B cell (primary cell): ENCODE measurements at regions not wholly inside any gene's neighbourhood (a gene's known extent, or its start where the extent isn't known, plus 50 kb on each side); places are given as distances from the start of the nearest gene placed in this dataset.

Experiments
- ATAC-seq: fragments of 200-7000 bp; cut with Tn5 transposase; one replicate; pipeline ENCODE4 v1.10.0; 2021; ENCODE audit warnings: low read depth, mild to moderate bottlenecking, moderate number of reproducible peaks, moderate library complexity
- CTCF ChIA-PET: fragments of 350-600 bp; sonication (Branson Sonifier 250); formaldehyde crosslinking; loops from one replicate; lab custom pipeline; 2021; ENCODE audit warnings: antibody characterized with exemption, inconsistent platforms; lab: Charles Lee
- POLR2A ChIA-PET: fragments of 350-600 bp; sonication (Branson Sonifier 250); formaldehyde crosslinking; loops from one replicate; lab custom pipeline; 2021; ENCODE audit warnings: antibody characterized with exemption; lab: Charles Lee
- DNase-seq: peaks from one replicate; pipeline ENCODE4 v3.0.0; 2013
- H2AFZ ChIP-seq: 2 replicates; pipeline ENCODE4 v1.6.1; 2012; ENCODE audit warnings: mild to moderate bottlenecking, low read depth, low read length; ENCODE audit not compliant: insufficient read depth, poor library complexity, severe bottlenecking
- H3K27ac ChIP-seq, 2 donors: 1 replicate in 1 of 2; 2 replicates in 1 of 2; pipeline ENCODE4 v1.5.1; 2012 to 2013; ENCODE audit warnings: low read length in 2 of 2, mild to moderate bottlenecking in 2 of 2, moderate library complexity in 1 of 2
- H3K27me3 ChIP-seq, 4 experiments: fragments of 200-600 bp in 1 of 4; sonication (generic) in 1 of 4; replicated peaks in 1 of 4; 1 replicate in 2 of 4; 2 replicates in 2 of 4; pipeline versions ENCODE4 v1.6.1 to v1.7.0; 2013 to 2016; ENCODE audit warnings: low read length in 3 of 4, mild to moderate bottlenecking in 2 of 4, mixed read lengths in 1 of 4, moderate library complexity in 1 of 4; ENCODE audit not compliant: insufficient read depth in 4 of 4, control insufficient read depth in 3 of 4; ENCODE audit errors: control extremely low read depth in 1 of 4
- H3K36me3 ChIP-seq, 2 experiments: replicated peaks in 1 of 2; 1 replicate in 1 of 2; 2 replicates in 1 of 2; pipeline versions ENCODE4 v1.6.1 to v1.7.1; 2013; ENCODE audit warnings: low read length in 1 of 2; ENCODE audit not compliant: insufficient read depth in 2 of 2, control insufficient read depth in 1 of 2; ENCODE audit errors: control extremely low read depth in 1 of 2, extremely low read depth in 1 of 2
- H3K4me1 ChIP-seq, 2 donors: fragments of 200-600 bp in 1 of 2; sonication (generic) in 1 of 2; 1 replicate in 1 of 2; 2 replicates in 1 of 2; pipeline versions ENCODE4 v1.5.1 to v1.6.1; 2013 to 2017; ENCODE audit warnings: low read length in 2 of 2; ENCODE audit not compliant: control insufficient read depth in 2 of 2, insufficient read depth in 2 of 2
- H3K4me2 ChIP-seq: replicated peaks from 2 replicates; pipeline ENCODE3; 2012; ENCODE audit warnings: mild to moderate bottlenecking, low read depth, low read length; ENCODE audit not compliant: poor library complexity, severe bottlenecking
- H3K4me3 ChIP-seq, 5 experiments: fragments of 200-600 bp in 1 of 5; sonication (generic) in 1 of 5; 1 replicate in 3 of 5; 2 replicates in 2 of 5; pipeline versions ENCODE4 v1.5.1 to v1.7.0; 2011 to 2016; ENCODE audit warnings: low read length in 4 of 5, mild to moderate bottlenecking in 4 of 5, low read depth in 2 of 5, control low read depth in 1 of 5, moderate library complexity in 1 of 5; ENCODE audit not compliant: insufficient read depth in 1 of 5; ENCODE audit errors: control extremely low read depth in 1 of 5, extremely low read depth in 1 of 5
- H3K79me2 ChIP-seq: fragments of 200-600 bp; sonication (generic); one replicate; pipeline ENCODE4 v1.6.0; 2016; ENCODE audit warnings: low read length; ENCODE audit not compliant: control insufficient read depth, insufficient read depth
- H3K9ac ChIP-seq: fragments of 200-600 bp; sonication (generic); 2 replicates; pipeline ENCODE4 v1.6.1; 2017; ENCODE audit warnings: mild to moderate bottlenecking, low read length, moderate library complexity
- H3K9me3 ChIP-seq, 3 donors: one replicate each; pipeline versions ENCODE4 v1.6.1 to v1.7.1; 2013; ENCODE audit warnings: low read length in 2 of 3; ENCODE audit not compliant: control insufficient read depth in 2 of 3, insufficient read depth in 1 of 3; ENCODE audit errors: control extremely low read depth in 1 of 3
- H4K20me1 ChIP-seq: 2 replicates; pipeline ENCODE4 v1.6.0; 2012; ENCODE audit warnings: mild to moderate bottlenecking, low read length; ENCODE audit not compliant: insufficient read depth, control insufficient read depth, poor library complexity, severe bottlenecking
- H3K27ac Mint-ChIP-seq: one replicate; pipeline ENCODE4 v1.8.0; 2021; ENCODE audit warnings: mixed read lengths
- H3K27me3 Mint-ChIP-seq: one replicate; pipeline ENCODE4 v1.8.0; 2021; ENCODE audit warnings: mixed read lengths
- H3K4me1 Mint-ChIP-seq: one replicate; pipeline ENCODE4 v1.8.0; 2021; ENCODE audit warnings: mixed read lengths
- H3K4me3 Mint-ChIP-seq: one replicate; pipeline ENCODE4 v1.8.0; 2021; ENCODE audit warnings: mixed read lengths
- H3K9me3 Mint-ChIP-seq: one replicate; pipeline ENCODE4 v1.8.0; 2022; ENCODE audit warnings: mixed read lengths; ENCODE audit not compliant: insufficient read depth
- EZH2 ChIP-seq: IDR thresholded peaks from 2 replicates; pipeline ENCODE4 v1.6.1; 2012; ENCODE audit warnings: borderline replicate concordance, low read depth, mild to moderate bottlenecking, moderate library complexity, low read length; ENCODE audit not compliant: insufficient read depth, poor library complexity, severe bottlenecking
- WGBS: methylation state at CpG from one replicate; pipeline ENCODE4 v1.1.5; 2013; ENCODE audit warnings: missing lambda C conversion rate; ENCODE audit not compliant: insufficient coverage; 5-methylcytosine and 5-hydroxymethylcytosine counted together
- intact Hi-C: fragments of 100-400 bp; cut with micrococcal nuclease; formaldehyde crosslinking; loops from one replicate; pipeline ENCODE4 v1.10.0; 2022
- TF ChIP-seq, protein P1 (sequence below): fragments of 200-600 bp; IDR thresholded peaks from one replicate; pipeline ENCODE4 v1.8.0; 2022; ENCODE audit warnings: antibody characterized with exemption, mild to moderate bottlenecking

GRCh38 chr11:109898592-109898991 lies 194.6 kb upstream of the ZC3H12C start:
- Histone ChIP-seq H3K27ac (no peak overlapping the region), H3K79me2 (no peaks in the 10 kb centered on the region), H3K4me2 (no peak overlapping the region), H3K4me1 (no peaks in the 10 kb centered on the region), H3K36me3 (no peaks in the 10 kb centered on the region), H3K9me3 (peaks cover 0 to 15% (median 5%) of the 10 kb centered on the region in 3 donors), H4K20me1 (no peaks in the 10 kb centered on the region), H3K9ac (no peak overlapping the region), H3K4me3 (no peak overlapping the region), H3K27me3 (peaks cover 0 to 3% (median 0%) of the 10 kb centered on the region in 4 experiments), H2AFZ (no peak overlapping the region)
- Mint-ChIP-seq H3K4me3 (no peak overlapping the region), H3K4me1 (no peaks in the 10 kb centered on the region), H3K27ac (no peak overlapping the region), H3K9me3 (peaks cover 12% of the 10 kb centered on the region), H3K27me3 (peaks cover 27% of the 10 kb centered on the region)
- DNase-seq (no peak), ATAC-seq (no peak)
- POLR2A ChIA-PET = no interaction called here
- TF ChIP-seq EZH2 = no peak
- TF ChIP-seq, protein P1, sequence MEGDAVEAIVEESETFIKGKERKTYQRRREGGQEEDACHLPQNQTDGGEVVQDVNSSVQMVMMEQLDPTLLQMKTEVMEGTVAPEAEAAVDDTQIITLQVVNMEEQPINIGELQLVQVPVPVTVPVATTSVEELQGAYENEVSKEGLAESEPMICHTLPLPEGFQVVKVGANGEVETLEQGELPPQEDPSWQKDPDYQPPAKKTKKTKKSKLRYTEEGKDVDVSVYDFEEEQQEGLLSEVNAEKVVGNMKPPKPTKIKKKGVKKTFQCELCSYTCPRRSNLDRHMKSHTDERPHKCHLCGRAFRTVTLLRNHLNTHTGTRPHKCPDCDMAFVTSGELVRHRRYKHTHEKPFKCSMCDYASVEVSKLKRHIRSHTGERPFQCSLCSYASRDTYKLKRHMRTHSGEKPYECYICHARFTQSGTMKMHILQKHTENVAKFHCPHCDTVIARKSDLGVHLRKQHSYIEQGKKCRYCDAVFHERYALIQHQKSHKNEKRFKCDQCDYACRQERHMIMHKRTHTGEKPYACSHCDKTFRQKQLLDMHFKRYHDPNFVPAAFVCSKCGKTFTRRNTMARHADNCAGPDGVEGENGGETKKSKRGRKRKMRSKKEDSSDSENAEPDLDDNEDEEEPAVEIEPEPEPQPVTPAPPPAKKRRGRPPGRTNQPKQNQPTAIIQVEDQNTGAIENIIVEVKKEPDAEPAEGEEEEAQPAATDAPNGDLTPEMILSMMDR = no peak
- WGBS = no CpG with 5 or more reads among the region's 2 CpGs
- CTCF ChIA-PET = no interaction called here
- intact Hi-C loops = no loop called here

GRCh38 chr11:109902764-109903433 lies 190.3 kb upstream of the ZC3H12C start:
- intact Hi-C loops = no loop called here
- ChIA-PET CTCF (no interaction called here), POLR2A (no interaction called here)
- Histone ChIP-seq H3K27me3 (peaks cover 0 to 3% (median 0%) of the 10 kb centered on the region in 4 experiments), H3K9me3 (peaks cover 0 to 15% (median 5%) of the 10 kb centered on the region in 3 donors), H3K27ac (no peak overlapping the region), H3K79me2 (no peaks in the 10 kb centered on the region), H3K36me3 (no peaks in the 10 kb centered on the region), H3K9ac (no peak overlapping the region), H4K20me1 (no peaks in the 10 kb centered on the region), H3K4me2 (no peak overlapping the region), H3K4me1 (no peaks in the 10 kb centered on the region), H2AFZ (no peak overlapping the region), H3K4me3 (no peak overlapping the region)
- no peak for ATAC-seq
- Mint-ChIP-seq H3K27ac (no peak overlapping the region), H3K9me3 (peaks cover 12% of the 10 kb centered on the region), H3K27me3 (peaks cover 20% of the 10 kb centered on the region), H3K4me3 (no peak overlapping the region), H3K4me1 (no peaks in the 10 kb centered on the region)
- no peak for DNase-seq
- TF ChIP-seq EZH2 = no peak
- TF ChIP-seq, protein P1 = no peak
- WGBS = no CpG with 5 or more reads among the region's 5 CpGs
